ENCODE measurements at regions not wholly inside any gene's neighbourhood (a gene's known extent, or its start where the extent isn't known, plus 50 kb on each side); places are given as distances from the start of the nearest gene placed in this dataset.

DNA sequence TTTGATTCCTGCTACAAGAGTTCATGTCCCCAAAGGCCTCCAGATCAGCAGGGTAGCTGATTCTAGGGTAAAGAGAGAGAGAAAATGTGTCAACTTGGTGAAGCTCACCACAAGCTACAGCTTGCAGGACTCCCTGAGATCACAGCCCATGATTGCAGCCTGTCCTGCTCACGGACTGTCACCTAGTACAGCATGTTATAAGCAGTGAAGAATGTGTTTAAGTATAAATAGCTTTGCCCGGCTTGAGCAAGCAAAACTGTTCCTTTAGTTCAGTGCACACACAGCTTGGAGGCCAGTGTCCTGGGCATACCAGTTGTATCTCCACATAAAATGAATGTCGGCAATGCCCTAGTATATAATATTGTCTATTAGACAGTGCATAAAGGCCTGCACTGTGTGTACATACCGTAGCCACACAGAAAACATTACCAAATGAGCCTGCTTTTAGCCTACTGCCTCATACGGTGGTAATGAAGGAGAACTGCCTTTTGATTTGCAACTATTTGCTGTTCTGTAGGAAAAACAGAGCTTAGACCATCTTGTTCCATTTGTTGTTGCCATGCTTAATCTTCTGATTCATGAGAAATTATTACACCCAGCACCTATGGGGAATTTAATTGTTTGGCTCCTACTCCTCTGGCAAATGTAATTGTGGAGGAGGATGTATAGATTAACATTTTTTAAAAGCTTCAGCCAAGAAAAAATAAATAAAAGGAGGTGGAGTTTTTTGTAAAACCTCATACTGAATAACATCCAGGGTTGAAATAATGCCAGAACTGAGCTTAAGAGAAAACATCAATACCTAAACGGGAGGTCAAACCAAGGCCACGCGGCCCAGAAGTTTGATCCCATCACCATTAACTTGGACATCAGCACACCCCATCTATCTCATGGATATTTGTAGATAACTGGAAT lies 108.1 kb upstream of the G2E3 start:
- no peak for TF ChIP-seq EZH2phosphoT487 (IDR thresholded peaks at IDR 0.05)
- no peaks in the 10 kb centered on the region for H3K36me3 Mint-ChIP-seq
- H4K20me1 ChIP-seq (ENCODE audit: low read depth): no peaks in the 10 kb centered on the region
- no peak overlapping the region for H3K27ac ChIP-seq
- DNase-seq (ENCODE audit: low spot score): no peak
- no peak overlapping the region for H3K9ac ChIP-seq
- no peak overlapping the region for H3K27ac Mint-ChIP-seq
- H3K9me3 ChIP-seq (ENCODE audit: low read depth): no peaks in the 10 kb centered on the region
- H2AFZ ChIP-seq (replicated peaks): no peak overlapping the region
- H3K36me3 ChIP-seq: no peaks in the 10 kb centered on the region
- no peak overlapping the region for H3K4me2 ChIP-seq
- no peaks in the 10 kb centered on the region for H3K79me2 ChIP-seq (ENCODE audit: low read depth)
- no peaks in the 10 kb centered on the region for H3K9me3 Mint-ChIP-seq
- peaks cover 17% of the 10 kb centered on the region for H3K4me1 Mint-ChIP-seq
- peaks cover 5% of the 10 kb centered on the region for H3F3A ChIP-seq (ENCODE audit: low read depth)
- H3K4me3 Mint-ChIP-seq: no peak overlapping the region
- H3K4me1 ChIP-seq: peaks cover 32% of the 10 kb centered on the region
- peaks cover 8% of the 10 kb centered on the region for H3K27me3 Mint-ChIP-seq (ENCODE audit: insufficient read depth, low read depth)
- no peaks in the 10 kb centered on the region for H3K27me3 ChIP-seq
- no peak overlapping the region for H3K4me3 ChIP-seq

DNA sequence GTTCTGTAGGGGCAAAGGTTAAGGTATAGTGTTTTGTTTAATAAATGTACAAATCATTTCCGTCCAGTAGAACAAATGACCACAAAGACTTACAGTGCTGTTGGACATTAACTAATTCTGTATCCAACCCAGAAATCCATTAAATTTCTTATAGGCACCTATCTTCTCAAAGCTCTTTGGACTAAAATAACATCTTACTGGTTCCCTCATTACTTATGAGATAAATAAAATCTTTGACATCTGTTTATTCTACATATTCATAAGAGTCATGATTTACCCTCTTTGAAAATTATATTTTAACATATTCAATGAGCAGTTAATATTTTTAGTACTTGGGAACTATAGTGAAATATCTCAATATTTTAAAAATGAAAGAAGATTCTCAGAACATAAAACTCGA lies 102.7 kb upstream of the G2E3 start:
- no peak overlapping the region for H3K4me3 ChIP-seq
- H4K20me1 ChIP-seq (ENCODE audit: low read depth): no peaks in the 10 kb centered on the region
- H3K36me3 ChIP-seq: no peaks in the 10 kb centered on the region
- no peak overlapping the region for H2AFZ ChIP-seq (replicated peaks)
- TF ChIP-seq EZH2phosphoT487 (IDR thresholded peaks at IDR 0.05) (no peak), EZH2 (IDR thresholded peaks at IDR 0.05) (no peak)
- TF ChIP-seq, protein P1, sequence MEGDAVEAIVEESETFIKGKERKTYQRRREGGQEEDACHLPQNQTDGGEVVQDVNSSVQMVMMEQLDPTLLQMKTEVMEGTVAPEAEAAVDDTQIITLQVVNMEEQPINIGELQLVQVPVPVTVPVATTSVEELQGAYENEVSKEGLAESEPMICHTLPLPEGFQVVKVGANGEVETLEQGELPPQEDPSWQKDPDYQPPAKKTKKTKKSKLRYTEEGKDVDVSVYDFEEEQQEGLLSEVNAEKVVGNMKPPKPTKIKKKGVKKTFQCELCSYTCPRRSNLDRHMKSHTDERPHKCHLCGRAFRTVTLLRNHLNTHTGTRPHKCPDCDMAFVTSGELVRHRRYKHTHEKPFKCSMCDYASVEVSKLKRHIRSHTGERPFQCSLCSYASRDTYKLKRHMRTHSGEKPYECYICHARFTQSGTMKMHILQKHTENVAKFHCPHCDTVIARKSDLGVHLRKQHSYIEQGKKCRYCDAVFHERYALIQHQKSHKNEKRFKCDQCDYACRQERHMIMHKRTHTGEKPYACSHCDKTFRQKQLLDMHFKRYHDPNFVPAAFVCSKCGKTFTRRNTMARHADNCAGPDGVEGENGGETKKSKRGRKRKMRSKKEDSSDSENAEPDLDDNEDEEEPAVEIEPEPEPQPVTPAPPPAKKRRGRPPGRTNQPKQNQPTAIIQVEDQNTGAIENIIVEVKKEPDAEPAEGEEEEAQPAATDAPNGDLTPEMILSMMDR (IDR thresholded peaks at IDR 0.05): no peak
- peaks cover 2% of the 10 kb centered on the region for H3K27me3 Mint-ChIP-seq (ENCODE audit: insufficient read depth, low read depth)
- H3K9me3 ChIP-seq (ENCODE audit: low read depth): no peaks in the 10 kb centered on the region
- no peaks in the 10 kb centered on the region for H3K36me3 Mint-ChIP-seq
- DNase-seq (ENCODE audit: low spot score): no peak
- H3K4me1 ChIP-seq: peaks cover 9% of the 10 kb centered on the region
- H3K9me3 Mint-ChIP-seq: peaks cover 5% of the 10 kb centered on the region
- H3K27ac Mint-ChIP-seq: no peak overlapping the region
- H3K4me2 ChIP-seq: no peak overlapping the region
- no peaks in the 10 kb centered on the region for H3K79me2 ChIP-seq (ENCODE audit: low read depth)
- H3K4me3 Mint-ChIP-seq: no peak overlapping the region
- H3K27me3 ChIP-seq: no peaks in the 10 kb centered on the region
- H3K27ac ChIP-seq: no peak overlapping the region
- H3F3A ChIP-seq (ENCODE audit: low read depth): no peaks in the 10 kb centered on the region
- H3K9ac ChIP-seq: no peak overlapping the region
- H3K4me1 Mint-ChIP-seq: peaks cover 5% of the 10 kb centered on the region

DNA sequence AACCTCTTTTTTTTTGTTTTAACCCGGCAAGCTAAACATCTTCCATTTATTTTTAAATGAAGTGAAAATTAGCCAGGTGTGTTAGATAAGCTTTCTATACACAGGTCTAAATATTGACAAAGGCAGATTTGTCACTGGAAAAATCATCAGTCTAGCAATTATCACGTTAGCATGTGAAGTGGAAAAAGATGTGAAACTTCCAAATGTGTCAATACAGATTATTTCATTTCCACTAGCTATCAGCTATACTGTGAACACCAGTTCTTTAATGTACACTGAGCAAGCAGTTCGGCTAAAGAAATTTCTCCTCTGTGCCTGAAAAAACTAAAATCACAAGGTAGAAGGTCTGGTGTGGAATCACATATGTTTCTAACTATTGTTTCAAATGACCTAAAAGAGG lies 96.6 kb upstream of the G2E3 start:
- Histone ChIP-seq H3K4me2 (no peak overlapping the region), H3K27me3 (no peaks in the 10 kb centered on the region), H4K20me1 (ENCODE audit: low read depth) (no peaks in the 10 kb centered on the region), H3F3A (ENCODE audit: low read depth) (no peaks in the 10 kb centered on the region), H3K9me3 (ENCODE audit: low read depth) (no peaks in the 10 kb centered on the region), H3K9ac (no peak overlapping the region), H2AFZ (replicated peaks) (no peak overlapping the region), H3K4me3 (no peak overlapping the region), H3K36me3 (no peaks in the 10 kb centered on the region), H3K79me2 (ENCODE audit: low read depth) (no peaks in the 10 kb centered on the region), H3K27ac (no peak overlapping the region), H3K4me1 (peaks cover 13% of the 10 kb centered on the region)
- no peak for DNase-seq (ENCODE audit: low spot score)
- H3K27ac Mint-ChIP-seq: no peak overlapping the region
- no peaks in the 10 kb centered on the region for H3K36me3 Mint-ChIP-seq
- H3K9me3 Mint-ChIP-seq: peaks cover 5% of the 10 kb centered on the region
- no peaks in the 10 kb centered on the region for H3K4me1 Mint-ChIP-seq
- peaks cover 3% of the 10 kb centered on the region for H3K27me3 Mint-ChIP-seq (ENCODE audit: insufficient read depth, low read depth)
- no peak overlapping the region for H3K4me3 Mint-ChIP-seq
- TF ChIP-seq EZH2 (IDR thresholded peaks at IDR 0.05): no peak
- TF ChIP-seq, protein P1 (IDR thresholded peaks at IDR 0.05): no peak

DNA sequence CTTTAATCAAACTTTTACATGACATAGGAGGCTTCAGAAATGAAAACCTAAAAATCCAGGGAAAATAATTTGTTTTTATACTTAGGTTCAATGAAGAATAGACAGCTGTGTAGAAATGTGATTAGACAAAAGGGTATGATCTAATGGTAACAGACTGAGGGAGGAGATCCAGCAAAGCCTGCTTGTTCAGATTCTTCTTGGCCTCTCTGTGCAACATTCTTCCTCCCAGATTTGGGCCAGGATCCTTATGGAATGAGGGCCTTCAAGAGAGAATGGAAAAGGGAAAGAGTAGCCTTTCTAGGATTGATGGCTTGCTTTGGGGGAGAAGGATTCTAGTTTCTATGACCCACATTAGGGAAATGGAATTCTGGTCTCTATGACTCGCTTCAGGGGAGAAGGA lies 94.5 kb upstream of the G2E3 start:
- no peak overlapping the region for H3K27ac Mint-ChIP-seq
- Histone ChIP-seq H2AFZ (replicated peaks) (no peak overlapping the region), H3F3A (ENCODE audit: low read depth) (no peaks in the 10 kb centered on the region), H3K36me3 (no peaks in the 10 kb centered on the region), H3K27me3 (no peaks in the 10 kb centered on the region), H3K4me1 (peaks cover 13% of the 10 kb centered on the region), H3K9me3 (ENCODE audit: low read depth) (no peaks in the 10 kb centered on the region), H4K20me1 (ENCODE audit: low read depth) (no peaks in the 10 kb centered on the region), H3K4me2 (no peak overlapping the region), H3K4me3 (no peak overlapping the region), H3K9ac (no peak overlapping the region), H3K79me2 (ENCODE audit: low read depth) (no peaks in the 10 kb centered on the region), H3K27ac (no peak overlapping the region)
- no peak overlapping the region for H3K4me3 Mint-ChIP-seq
- DNase-seq (ENCODE audit: low spot score): no peak
- H3K9me3 Mint-ChIP-seq: no peaks in the 10 kb centered on the region
- TF ChIP-seq EZH2 (IDR thresholded peaks at IDR 0.05) (no peak), EZH2phosphoT487 (IDR thresholded peaks at IDR 0.05) (no peak)
- TF ChIP-seq, protein P1 (IDR thresholded peaks at IDR 0.05): no peak
- H3K36me3 Mint-ChIP-seq: no peaks in the 10 kb centered on the region
- H3K27me3 Mint-ChIP-seq (ENCODE audit: insufficient read depth, low read depth): peaks cover 3% of the 10 kb centered on the region
- no peaks in the 10 kb centered on the region for H3K4me1 Mint-ChIP-seq

Data from neural progenitor cell (in vitro differentiated cells).